DMS79 (cell line): ENCODE measurements at regions not wholly inside any gene's neighbourhood (a gene's known extent, or its start where the extent isn't known, plus 50 kb on each side); places are given as distances from the start of the nearest gene placed in this dataset.

Source experiments
- DNase-seq: peaks from one replicate; lab custom pipeline; 2025; lab: John Stamatoyannopoulos, UW

DNA sequence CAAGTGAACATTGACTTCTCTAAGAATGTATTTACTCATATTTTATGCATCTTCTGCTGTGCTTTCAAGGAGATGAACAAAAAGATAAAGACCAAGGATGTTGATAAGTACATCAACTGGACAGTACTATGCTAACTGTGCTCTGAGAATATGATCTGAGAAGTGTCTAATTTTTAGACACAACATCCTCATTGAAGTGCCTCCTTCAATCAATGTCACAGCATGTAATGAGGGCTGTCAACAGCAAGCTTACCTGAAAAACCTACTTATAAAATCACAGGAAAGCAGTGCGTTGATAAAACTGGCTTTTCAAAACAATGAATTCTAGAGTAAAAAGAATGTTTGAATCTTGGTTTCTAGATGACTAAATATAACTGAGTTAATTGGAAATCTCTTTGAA lies 452.9 kb upstream of the DSEL start:
- no peak for DNase-seq

DNA sequence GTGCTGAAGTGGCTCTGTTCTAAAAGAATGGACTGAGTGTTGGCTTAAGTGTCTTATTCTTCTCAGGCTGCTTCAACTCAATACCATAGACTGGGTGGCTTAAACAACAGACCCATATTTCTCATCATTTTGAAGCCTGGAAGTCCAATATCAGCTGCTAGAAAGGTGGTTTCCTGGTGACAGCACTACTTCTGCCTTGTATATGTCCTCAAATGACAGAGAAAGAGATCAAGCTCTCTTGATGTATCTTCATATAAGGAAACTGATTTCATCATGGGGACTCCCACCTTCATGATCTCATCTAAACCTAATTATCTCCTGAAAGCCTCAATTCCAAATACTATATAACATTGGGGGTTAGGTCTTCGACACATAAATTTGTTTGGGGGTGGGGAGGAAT lies 449.7 kb upstream of the DSEL start:
- DNase-seq, result peak; percentile 93

DNA sequence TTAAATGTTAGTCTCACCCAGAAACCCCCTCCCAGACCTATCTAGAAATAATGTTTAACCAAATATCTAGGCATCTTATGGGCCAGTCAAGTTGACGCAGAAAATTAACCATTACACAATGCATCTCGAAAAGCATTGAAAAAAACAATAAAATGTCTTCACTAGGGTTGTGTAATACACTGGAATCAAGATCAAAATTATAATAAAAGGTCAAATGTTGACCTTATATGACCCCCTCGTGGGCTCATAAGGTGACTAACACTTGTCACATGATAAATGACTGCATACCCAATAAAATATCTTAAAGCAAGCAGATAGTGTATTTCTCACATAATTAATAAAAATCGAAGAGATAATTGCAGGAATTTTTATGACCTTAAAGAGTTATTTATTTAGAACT lies 447.9 kb upstream of the DSEL start:
- DNase-seq, result no peak

DNA sequence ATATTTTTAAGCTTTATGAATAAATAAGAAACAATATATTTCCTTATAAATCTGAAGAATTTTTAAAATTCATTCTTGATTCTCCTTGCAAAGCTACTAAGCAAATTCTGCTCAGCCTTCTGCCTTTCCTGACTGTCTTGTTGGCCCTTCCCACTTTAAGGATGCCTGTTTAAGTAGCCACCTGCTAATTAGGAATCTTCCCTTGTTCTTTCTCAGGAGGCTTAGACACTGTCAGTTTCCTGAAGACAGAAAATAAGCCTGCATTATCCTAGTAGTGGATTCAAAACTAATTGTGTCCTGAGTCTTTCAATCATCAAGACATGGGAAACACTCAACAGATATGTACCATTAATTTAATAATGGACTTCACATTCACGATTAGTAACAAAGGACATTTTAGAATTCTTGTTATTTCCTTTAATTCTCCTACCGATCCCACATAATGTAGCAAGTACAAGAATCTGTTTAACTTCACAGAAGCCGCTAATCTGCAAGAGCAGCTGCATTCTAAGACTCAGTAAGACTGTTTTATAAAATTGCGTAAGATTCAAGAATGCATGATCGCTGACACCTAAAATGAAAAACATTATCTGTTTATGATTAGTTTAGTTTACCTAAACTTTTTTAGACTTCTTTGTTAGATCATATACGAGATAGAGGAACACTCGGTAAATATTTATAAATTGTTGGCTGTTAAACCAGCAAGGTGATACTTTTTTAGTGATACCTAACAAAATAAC lies 445.4 kb upstream of the DSEL start:
- no peak for DNase-seq

DNA sequence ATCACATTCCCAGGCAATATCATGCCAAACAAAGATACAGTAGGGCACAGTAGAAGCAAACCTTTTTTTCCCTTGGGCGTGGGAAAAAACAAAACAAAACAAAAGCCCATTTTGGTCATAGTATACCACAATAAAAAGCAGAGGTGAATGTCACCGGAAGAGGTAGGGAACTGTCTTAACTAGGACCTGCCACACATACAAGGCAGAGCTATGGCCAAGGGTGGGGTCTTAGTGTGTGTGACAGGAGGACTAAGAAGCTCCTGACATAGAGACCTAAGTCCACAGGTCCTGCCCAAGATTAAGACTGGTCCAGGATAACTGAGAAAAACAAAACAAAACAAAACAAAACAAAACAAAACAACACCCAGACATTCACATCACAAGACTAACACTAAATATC lies 441.2 kb upstream of the DSEL start:
- no peak for DNase-seq

DNA sequence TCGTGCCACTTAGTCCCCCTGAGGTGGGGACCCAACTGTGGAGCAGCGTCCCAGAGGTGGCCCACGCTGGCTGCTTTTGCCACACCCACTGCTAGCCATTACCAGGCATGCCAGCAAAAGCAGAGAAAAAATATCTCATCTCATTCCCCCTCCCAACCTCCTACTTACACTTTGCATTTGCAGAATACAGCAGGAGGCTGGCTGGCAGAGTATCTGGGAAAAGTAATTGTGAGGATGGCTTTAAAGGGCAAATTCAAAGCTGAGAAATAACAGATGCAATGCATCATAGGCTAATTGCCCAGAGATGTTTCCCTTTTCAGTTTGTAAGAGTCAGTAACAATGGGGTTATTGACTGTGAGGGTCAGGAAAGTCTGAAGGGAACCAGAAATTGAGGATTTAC lies 438.1 kb upstream of the DSEL start:
- DNase-seq, result no peak

DNA sequence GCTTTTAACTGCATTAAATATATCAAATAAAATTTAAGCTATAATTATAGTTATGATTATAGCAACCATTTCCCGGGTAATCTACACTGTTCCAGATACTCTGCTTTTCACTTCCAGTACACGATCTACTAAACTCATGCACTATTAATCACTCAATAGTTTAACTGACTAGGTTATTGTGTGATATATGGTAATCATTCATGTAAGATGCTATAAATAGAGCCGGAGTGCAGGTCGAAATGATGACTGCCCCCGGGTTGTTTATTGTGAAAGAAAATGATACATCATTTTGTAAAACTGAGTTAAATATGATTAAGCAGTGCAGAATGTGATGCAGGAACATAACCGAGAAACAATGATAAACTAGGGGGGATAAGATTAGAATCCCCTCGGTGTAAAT lies 434.6 kb upstream of the DSEL start:
- DNase-seq, result no peak

DNA sequence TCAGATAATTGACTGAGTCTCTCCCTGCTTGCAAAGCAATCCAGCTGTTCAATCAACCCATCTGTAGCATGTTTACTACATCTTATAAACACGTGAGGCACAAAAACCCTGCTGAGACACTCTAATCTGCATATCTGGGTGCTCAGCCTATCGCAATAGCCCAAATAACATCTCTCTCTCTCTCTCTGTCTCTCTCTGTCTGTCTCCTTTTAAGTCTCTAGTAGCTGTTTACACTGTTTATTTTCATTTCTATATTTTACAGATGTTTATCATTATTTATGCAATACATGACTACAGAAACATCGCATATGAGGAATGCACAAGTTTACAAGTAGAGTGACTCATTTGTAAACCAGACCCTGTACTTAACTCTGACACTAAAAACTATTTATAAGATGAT lies 422.1 kb upstream of the DSEL start:
- DNase-seq, result no peak

DNA sequence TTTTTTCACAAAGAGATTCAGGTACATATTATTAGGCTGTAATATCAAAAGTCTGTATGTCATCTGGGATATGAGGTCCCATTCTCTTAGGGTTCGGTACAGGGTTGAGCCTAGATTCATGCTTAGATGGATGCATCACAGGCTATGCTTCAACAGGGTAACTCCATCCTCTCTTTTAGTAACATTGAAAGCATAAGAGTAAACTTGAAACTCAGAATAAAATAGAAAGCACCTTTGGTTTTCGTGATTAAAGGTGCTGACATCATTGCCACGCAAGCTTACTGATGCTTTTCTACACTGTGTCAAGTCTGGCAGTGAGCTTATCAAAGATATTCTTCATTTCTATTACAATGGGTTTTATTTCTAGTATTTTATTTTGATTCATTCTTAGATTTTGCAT lies 419.1 kb upstream of the DSEL start:
- no peak for DNase-seq

DNA sequence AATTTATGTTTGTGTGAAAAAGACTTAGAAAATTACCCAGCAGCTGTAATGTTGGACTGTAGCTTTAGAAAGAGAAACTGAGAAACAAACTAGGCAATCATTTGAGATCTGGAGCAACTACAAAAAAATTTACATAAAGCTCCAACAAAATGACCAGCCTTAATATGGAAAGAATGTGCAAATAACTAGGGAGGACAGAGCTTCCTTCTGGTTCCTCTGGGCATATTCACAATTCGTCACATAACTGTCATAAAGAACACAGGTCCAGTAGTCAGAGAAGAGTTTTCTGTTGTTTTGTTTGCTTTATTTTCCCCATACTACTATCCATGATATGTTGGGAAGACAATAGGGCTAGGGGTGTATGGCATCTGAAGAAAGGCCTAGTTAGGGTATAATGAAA lies 416.8 kb upstream of the DSEL start:
- DNase-seq, result no peak

DNA sequence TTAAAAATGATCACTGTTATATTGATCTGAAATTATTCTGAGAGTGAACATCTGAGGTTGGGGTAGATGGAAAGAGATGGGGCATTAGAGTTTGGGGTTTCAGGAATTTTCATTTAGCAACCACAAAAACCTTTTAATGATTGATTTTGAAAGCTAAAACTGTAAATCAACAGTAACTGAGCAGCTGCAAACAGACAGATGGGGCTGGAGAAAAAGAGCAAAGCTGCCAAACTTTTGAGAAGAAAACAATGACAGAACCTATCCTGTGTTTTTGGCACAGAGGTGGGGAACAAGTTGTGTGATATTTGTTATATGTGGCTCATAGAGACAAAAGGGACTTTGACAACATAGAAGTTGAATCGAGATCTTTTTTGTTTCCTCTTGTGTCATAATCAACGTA lies 415.8 kb upstream of the DSEL start:
- DNase-seq, result no peak

DNA sequence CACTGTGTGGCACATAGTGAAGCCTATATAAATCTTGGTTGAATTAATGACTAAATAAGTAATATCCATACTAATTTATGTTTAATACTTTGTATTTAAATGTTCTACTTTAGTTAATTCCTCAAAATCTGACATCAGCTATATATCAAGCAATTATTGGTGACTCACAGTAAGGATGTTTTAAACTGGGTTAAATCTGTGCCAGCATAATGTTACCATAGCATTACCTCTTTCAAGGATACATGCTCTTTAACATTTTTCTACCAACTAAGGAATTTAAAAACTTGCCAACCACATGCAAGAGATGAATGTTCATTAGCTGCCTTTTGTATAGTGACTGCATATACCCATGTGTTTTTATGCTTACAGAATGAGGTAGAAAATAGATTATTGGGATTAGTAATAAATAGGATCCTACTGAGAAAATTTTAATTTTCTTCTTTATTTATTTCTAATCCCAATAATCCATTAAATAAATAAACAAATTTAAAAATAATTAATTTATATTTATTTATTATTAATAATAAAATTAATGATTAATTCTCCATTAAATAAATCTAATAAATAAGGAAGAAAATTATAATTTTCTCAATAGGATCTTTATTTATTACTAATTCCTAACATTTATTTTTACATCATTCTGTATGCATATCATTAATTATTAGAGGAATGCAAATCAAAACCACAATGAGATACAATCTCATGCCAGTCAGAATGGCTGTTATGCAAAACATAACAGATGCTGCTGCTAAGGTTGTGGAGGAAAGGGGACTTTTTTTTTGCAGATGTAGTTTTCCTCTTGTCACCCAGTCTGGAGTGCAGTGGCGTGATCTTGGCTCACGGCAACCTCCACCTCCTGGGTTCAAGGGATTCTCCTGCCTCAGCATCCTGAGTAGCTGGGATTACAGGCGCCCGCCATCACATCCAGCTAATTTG lies 410.7 kb upstream of the DSEL start:
- no peak for DNase-seq

DNA sequence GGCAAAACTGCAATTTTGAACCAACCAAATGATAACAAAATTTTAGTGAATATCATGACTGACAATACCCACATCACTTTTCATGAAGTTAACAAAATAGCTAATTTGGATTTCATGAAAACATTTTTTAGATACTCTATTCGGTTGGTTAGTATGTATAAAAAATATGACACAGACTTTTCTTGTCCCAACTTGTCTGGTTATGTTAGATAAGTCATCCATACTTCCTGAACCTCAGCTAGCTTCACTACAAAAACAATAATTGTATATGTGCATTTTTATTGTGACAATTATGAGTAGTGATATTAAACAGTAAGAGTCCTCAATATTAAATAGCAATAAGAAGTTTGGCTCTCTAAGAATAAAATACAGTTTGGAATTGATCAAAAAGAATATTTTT lies 408.1 kb upstream of the DSEL start:
- DNase-seq, result no peak

DNA sequence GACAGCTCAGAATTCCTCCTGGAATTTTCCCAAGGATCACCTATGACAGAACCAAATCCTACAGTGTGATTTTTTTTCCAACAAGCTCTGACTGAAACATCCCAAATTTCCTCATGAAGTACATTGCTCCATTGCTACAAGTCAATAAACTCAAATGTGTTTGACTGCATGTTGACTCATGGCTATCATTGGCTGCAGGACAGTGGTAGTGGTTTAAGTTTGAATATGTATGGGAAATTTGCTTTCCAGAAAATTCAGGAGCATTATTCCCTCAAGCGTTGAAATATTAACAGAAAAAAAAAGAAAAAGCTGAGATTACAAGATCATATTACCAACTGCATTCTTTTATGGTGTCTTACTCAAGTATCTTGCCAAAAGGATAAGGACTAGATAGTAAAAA lies 402.8 kb upstream of the DSEL start:
- no peak for DNase-seq

DNA sequence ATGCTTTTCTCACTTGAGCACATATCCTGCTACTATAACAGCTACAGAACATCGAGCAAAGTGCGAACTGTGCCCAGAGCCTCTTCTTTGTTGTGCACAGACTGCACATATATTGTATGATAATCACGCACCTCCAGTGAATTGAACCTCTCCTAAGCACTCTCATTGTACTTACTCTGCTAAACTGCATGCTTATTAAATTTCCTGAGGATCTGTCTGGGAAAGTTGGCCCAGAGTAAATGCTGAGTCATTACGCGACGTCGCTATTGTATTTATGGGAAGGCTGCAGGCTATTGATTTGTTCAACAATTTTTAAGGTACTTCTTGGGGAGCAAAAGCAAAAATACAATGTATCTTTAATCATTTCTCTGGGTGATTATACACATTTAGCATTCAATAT lies 399.6 kb upstream of the DSEL start:
- no peak for DNase-seq

DNA sequence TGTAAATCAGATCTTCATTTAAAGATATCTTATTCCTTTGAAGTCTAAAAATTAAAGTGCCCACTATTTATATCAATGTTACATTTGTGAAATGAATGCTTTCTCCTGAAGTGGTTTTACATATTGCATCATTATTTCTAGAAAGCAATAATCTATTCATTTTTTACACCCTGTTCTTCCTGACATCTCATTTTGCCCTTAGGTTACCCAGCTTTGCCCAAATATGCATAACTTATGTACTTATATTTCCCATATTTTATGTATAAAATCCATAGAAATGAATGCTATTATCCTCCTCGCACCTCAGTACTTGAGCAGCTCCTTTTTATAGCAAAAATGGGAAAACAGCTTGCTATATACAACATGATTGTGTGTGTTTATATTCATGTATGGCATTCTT lies 396.5 kb upstream of the DSEL start:
- no peak for DNase-seq

DNA sequence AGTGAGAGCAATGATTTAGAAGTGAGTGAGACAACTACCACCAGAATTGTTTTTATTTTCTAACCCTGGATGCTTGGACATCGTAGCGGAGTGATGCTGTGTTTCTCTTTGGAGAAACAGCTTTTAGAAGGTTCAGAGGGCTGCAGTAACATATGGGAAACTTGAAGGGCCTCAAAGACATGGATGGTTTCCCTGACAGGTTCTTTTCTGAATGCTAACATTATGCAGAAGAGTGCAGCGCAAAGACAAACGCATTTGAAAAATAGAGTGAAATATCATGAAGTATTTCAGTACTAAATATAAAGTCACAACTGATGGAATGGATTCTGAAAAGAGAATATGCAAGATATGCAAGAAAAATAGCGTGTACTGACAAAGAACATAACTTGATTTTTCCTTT lies 385.1 kb upstream of the DSEL start:
- no peak for DNase-seq

DNA sequence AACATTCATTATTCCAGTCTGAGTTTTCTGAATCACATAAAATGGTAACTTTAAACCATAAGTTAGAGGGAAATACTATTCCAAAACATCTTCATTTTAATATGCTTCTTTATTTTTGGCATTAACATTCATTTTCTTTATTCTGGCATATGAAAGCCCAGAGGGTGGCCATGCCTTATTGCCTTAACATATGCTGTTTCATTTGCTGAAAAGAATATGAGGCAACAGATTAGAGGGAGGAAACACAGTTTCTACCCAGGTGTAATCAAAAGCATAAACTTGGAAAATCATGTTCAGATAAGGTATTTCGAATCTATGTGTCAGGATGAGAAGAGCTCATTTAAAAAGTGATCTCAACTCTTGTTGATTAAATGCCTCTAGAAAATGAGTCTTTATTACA lies 379.9 kb upstream of the DSEL start:
- DNase-seq, result no peak

DNA sequence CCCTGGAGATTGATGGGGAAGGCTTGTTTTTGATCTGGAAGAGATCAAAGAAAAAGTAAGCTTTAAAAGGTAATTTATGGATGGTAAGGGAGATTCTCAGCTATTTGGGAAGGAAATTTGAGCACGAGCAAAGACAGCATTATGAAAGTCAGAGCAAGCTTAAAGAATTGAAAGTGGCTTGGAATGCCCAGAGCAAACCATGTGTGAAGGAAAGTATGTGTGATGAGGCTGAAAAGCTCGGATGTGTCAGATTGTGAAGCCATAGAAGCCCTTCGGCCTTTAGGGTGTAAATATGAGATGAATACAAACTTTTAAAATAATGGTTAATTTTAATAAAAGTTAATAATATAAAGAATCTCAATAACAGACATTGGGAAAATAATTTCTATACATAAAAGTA lies 377.4 kb upstream of the DSEL start:
- no peak for DNase-seq

DNA sequence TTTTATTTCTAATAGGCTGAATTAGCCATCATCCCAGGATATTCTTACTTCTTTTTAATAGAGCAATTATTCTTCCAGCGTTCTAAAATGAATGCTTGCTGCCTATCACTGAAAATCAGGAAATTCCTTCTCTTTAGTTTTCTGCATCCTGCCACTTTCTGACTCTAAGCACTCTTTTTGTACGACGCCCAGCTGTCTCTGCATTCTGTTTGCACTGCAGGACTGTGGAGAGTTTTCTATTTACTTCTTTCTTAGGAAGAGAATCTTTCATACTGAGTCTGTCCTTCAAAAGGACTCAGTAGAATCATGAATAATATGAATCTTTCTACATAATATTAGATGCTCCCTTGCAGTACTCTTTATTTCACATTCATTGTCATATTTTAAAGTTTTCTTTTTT lies 360.4 kb upstream of the DSEL start:
- no peak for DNase-seq

DNA sequence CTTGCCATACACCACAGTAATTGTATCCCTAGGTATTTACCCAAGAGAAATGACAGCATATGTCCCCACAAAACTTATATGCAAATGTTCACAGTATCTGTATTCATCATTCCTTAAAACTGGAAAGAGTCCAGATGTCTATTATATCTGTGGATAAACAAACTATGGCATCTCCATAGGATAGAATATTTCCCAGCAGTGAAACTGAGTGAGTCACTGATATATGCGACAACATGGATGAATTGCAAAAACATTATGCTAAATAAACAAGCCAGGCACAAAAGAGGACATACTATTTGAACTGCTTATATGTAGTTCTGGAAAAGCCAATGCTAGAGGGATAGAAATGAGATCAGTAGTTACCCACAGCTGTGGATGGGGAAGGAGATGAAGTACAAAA lies 359.4 kb upstream of the DSEL start:
- no peak for DNase-seq

DNA sequence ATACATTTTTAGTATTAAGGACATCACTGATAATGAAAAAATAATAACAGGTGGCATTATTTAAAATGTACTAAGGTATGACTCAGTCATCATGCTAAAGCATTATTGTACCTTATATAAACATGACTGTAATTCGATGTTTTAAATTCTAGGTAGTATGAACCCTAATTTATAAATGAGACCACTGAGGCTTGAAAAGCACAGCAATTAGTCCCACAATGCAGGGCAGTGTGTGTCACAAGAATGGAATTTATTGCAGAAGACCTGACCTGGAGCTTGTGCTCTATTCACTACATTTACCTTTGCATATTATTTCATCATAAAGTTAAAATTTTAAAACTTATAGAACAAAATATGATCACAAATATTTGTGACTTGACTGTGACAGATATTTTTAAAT lies 358.5 kb upstream of the DSEL start:
- no peak for DNase-seq

DNA sequence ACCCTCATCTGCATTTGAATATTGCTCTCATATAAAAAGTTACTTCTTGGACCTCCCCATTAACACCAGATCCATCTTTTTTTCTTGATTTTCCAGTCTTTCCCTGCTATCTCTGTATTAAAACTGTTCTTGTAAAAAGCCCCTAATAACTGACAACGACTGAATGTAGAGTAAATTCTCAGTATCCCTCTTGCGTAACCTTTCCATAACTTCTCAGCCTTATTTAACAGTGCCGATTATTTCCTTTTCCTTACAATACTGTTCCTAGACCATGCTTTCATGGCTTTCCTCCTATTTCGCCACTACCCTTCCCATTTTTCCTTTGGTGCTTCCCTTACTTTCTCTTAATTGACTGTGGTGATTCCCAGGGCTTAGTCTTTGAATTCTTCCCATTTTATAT lies 348.9 kb upstream of the DSEL start:
- no peak for DNase-seq
